ENCODE measurements at regions not wholly inside any gene's neighbourhood (a gene's known extent, or its start where the extent isn't known, plus 50 kb on each side); places are given as distances from the start of the nearest gene placed in this dataset.
"Not testable (repeated sequence)": the region's sequence is repeated elsewhere in the genome, so short reads cannot be mapped to it uniquely, and the experiment has no call there.

DNA sequence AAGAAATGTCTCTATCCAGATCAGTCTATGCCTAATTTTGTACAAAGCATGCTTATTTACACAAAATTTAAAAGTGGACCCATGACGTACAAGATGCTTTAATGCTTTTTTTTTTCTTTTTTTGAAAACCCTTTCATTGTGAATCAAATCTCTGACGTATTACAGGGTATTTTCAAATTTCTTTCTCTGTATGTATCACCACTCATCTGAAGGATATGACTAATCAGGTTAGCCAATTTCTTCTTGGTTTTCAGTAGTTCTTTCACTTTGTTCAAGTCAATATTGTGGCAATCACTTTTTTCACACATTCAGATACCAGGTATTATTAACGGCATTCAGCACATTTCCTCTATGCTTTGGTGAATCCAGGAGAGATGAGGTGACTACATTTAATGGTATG, 685.3 kb downstream of the TRHDE start:
- no peaks in the 10 kb centered on the region for H3K36me3 Mint-ChIP-seq

DNA sequence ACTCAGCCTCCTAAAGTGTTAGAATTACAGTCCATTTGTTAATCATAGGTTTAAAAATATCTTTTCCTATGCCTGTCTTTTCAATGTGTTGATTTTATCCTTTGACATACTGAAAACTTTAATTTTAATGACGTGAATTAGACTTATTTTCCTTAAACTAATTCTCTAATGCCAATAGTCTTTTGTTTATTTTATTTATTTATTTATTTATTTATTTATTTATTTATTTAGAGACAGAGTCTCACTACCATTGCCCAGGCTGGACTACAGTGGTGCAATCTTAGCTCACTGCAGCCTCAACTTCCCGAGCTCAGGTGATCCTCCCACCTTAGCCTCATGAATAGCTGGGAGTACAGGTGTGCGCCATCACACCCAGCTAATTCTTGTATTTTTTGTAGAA, 694.5 kb downstream of the TRHDE start:
- Mint-ChIP-seq H3K36me3 (no peaks in the 10 kb centered on the region), H3K27ac (no peak overlapping the region), H3K9me3 (peaks cover 11 to 14% of the 10 kb centered on the region in 2 donors)
- DNase-seq (ENCODE audit: low spot score in 2 of 2) (no peak), ATAC-seq (no peak)

More for the DNA sequence above, 685.3 kb downstream of the TRHDE start:
- ATAC-seq (no peak), DNase-seq (ENCODE audit: low spot score in 2 of 2) (no peak)
- no peak overlapping the region for H3K27ac Mint-ChIP-seq
- H3K9me3 Mint-ChIP-seq: peaks cover 0 to 11% of the 10 kb centered on the region in 2 donors

DNA sequence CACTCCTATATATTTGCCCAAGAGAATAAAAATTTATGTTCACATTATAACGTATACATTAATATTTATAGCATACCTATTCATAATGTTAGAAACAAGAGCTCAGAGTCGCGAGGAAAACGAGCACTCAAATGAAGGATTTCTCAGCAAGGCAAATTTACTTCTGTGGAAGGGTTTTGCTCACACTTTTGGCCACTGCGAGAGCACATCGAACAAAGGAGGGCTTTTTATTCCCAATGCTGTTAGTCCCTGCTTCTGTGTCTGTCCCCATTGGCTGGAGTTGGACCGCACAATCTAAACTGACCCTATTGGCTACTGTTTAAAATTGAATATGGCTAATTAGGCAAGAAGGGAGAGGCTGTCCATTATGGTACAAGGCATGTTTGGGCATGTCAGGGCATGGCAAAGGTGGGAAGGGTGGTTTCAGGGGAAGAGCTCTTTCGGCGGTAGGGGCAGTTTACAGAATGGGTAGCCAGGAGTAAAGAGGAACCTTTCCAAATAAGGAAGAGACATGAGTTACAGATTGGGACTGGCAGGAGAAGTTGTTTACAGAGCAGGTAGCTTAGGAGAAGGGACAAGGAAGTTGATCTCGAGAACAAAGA, 702.9 kb downstream of the TRHDE start:
- ATAC-seq (no peak), DNase-seq (ENCODE audit: low spot score in 2 of 2) (no peak)
- no peaks in the 10 kb centered on the region for H3K36me3 Mint-ChIP-seq
- peaks cover 17 to 22% of the 10 kb centered on the region in 2 donors for H3K9me3 Mint-ChIP-seq
- no peak overlapping the region for H3K27ac Mint-ChIP-seq

DNA sequence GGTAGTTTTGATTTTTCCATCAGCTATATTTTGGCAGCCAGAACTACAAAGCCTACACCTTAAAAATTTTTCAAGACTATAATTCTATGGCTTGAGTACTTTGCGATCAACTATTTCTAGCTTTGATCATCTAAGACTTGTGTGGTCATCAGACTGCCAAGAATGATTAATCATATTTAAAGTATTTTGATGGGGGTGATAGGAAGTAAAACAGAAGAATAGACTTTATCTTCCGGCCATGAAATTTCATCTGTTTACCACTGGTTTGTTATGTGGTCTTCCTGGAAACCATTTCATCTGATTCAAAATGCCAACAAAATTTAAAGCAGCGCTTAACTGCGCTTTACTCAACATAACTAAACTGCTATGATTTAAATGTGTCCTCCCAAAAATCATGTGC, 706.8 kb downstream of the TRHDE start:
- peaks cover 14 to 27% of the 10 kb centered on the region in 2 donors for H3K9me3 Mint-ChIP-seq
- no peaks in the 10 kb centered on the region for H3K36me3 Mint-ChIP-seq
- H3K27ac Mint-ChIP-seq: no peak overlapping the region
- ATAC-seq: no peak
- no peak for DNase-seq (ENCODE audit: low spot score in 2 of 2)

DNA sequence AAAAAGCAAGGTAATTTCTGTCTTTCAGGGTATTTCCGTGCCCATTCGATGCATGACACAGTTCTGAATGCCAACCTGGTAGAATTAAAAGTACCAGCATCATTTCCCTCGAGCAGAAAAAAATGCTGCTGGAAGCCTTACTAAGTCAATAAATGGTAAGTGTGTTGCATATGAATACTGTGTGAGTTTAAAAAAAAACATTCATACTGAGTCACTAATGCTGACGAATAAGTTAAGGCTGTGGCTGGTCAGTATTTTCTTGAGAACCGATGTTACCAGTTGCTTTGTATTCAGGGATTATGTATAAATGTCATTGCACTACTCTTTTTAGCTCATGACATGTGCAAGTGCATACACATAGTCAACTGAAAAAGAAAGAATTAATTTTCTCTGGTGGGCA, 710.2 kb downstream of the TRHDE start:
- Mint-ChIP-seq H3K36me3 (no peaks in the 10 kb centered on the region), H3K9me3 (peaks cover 13 to 20% of the 10 kb centered on the region in 2 donors), H3K27ac (no peak overlapping the region)
- no peak for DNase-seq (ENCODE audit: low spot score in 2 of 2)
- ATAC-seq: no peak

DNA sequence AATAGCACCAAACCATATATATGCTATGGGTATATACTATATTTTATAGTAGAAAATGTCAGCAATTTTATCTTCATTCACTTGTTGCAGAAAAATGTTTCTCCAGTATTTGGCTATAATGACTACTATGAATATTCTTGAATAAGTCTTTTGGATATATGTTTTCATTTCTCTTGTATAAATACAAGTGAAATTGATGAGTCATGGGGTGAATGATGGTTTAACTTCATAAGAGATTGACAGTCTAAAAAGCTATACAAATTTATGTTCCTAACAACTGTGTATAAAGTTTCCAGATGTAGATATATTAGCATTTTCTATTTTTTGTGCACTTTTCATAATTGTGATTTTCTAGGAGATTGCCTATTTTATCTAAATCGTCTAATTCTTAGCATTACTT, 714.8 kb downstream of the TRHDE start:
- ATAC-seq (no peak), DNase-seq (ENCODE audit: low spot score in 2 of 2) (no peak)
- no peaks in the 10 kb centered on the region for H3K36me3 Mint-ChIP-seq

DNA sequence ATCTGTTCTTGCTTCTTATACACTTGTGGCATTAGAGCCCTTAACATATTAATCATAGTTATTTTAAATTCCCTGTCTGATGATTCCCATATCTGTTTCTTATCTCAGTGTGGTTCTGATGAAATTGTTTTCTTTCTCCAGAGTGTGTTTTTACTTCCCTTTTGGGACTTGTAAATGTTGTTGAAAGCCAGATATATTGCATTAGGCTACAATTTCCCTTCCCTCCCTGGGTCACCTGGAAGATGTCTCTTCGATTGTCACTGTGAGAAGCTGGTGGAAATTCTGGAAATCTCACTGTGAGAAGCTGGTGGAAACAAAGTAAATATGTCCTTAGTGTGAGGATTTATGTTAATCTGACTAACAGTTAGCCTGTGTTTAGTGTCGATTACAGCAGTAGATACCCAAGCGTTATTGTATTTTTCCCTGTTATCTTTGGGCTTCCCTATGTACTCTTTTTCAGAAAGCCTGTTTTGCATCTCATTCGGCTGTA, 717.3 kb downstream of the TRHDE start:
- Mint-ChIP-seq H3K36me3 (no peaks in the 10 kb centered on the region), H3K9me3 (peaks cover 6 to 20% of the 10 kb centered on the region in 2 donors), H3K27ac (no peak overlapping the region)
- ATAC-seq: no peak
- DNase-seq (ENCODE audit: low spot score in 2 of 2): no peak

More for the DNA sequence above, 714.8 kb downstream of the TRHDE start:
- Mint-ChIP-seq H3K27ac (no peak overlapping the region), H3K9me3 (peaks cover 4 to 27% of the 10 kb centered on the region in 2 donors)

DNA sequence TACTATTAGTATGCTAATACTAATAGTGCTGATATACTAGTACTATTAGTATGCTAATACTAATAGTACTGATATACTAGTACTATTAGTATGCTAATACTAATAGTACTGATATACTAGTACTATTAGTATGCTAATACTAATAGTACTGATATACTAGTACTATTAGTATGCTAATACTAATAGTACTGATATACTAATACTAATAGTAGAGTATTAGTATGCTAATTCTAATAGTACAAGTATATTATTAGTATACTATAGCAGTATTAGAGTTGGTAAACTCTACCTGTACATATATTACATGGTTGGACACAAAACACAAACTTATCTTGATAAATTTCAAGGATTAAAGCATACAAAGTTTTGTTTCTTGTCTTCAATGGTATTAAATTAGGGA, 722.9 kb downstream of the TRHDE start:
- not testable (repeated sequence) for H3K9me3 Mint-ChIP-seq; H3K27ac Mint-ChIP-seq; DNase-seq (ENCODE audit: low spot score in 2 of 2); H3K36me3 Mint-ChIP-seq; ATAC-seq

DNA sequence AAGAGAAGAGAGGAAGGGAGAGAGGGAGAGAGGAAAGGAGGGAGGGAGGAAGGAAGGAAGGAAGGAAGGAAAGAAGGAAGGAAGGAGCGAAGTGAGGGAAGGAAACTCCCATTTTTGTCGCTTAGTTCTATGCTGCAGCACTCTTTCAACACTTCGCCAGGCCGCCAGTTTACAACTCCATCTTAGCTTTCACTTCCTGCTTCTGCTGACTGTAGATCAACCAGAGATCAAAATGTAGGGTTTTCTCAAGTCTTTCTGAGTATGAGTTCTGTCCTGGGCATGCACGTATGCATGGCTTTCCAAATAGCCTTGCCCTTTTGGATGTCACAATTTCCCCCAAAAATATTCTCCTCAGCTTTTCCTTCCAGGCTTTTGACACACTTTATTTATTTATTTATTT, 723.4 kb downstream of the TRHDE start:
- Mint-ChIP-seq H3K27ac (no peak overlapping the region), H3K9me3 (peaks cover 6 to 7% of the 10 kb centered on the region in 2 donors), H3K36me3 (no peaks in the 10 kb centered on the region)
- DNase-seq (ENCODE audit: low spot score in 2 of 2) (no peak), ATAC-seq (no peak)

DNA sequence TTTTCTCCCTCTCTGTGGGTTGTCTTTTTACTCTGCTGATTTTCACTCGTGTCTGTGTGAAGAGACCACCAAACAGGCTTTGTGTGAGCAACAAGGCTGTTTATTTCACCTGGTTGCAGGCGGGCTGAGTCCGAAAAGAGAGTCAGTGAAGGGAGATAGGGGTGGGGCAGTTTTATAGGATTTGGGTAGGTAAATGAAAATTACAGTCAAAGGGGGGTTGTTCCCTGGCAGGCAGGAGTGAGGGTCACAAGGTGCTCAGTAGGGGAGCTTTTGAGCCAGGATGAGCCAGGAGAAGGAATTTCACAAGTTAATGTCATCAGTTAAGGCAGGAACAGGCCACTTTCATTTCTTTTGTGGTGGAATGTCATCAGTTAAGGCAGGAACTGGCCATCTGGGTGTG, 729.6 kb downstream of the TRHDE start:
- not testable (repeated sequence) for H3K27ac Mint-ChIP-seq; DNase-seq (ENCODE audit: low spot score in 2 of 2); ATAC-seq; H3K9me3 Mint-ChIP-seq; H3K36me3 Mint-ChIP-seq

DNA sequence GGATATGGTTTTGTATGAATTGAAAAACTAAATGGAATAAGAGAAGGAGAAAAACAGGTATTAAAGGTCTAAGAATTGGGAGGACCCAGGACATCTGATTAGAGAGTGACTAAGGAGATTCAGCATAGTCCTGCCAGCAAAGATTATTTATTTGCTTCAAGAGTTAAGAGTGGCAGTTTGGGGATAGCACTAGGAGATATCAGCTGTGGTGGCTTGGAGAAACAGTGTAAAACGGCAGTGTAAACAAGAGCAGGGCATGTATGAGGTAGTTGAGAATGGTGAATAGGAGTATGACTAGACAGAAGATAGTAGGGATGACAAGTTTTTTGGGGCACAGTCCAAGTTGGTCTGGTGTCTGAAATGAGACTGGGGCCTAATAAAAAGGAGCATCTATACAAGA, 730.3 kb downstream of the TRHDE start:
- ATAC-seq; H3K27ac Mint-ChIP-seq; DNase-seq (ENCODE audit: low spot score in 2 of 2); H3K36me3 Mint-ChIP-seq; H3K9me3 Mint-ChIP-seq: not testable (repeated sequence)

DNA sequence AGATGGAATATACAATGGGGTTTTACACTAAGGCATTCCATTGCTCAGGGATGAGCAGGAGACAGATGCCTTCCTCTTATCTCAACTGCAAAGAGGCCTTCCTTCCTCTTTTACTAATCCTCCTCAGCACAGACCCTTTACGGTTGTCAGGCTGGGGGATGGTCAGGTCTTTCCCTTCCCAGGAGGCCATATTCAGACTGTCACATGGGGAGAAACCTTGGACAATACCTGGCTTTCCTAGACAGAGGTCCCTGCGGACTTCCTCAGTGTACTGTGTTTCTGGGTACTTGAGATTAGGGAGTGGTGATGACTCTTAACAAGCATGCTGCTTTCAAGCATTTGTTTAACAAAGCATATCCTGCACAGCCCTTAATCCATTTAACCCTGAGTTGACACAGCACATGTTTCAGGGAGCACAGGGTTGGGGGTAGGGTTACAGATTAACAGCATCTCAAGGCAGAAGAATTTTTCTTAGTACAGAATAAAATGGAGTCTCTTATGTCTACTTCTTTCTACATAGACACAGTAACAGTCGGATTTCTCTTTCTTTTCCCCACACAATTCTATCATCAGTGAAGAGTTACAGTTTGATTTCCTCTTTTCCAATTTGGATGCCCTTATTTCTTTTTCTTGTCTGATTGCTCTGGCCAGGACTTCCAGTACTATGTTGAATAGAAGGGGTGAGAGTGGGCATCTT, 737.1 kb downstream of the TRHDE start:
- peaks cover 5 to 10% of the 10 kb centered on the region in 2 donors for H3K9me3 Mint-ChIP-seq
- not testable (repeated sequence) for H3K36me3 Mint-ChIP-seq; DNase-seq (ENCODE audit: low spot score in 2 of 2); H3K27ac Mint-ChIP-seq; ATAC-seq

DNA sequence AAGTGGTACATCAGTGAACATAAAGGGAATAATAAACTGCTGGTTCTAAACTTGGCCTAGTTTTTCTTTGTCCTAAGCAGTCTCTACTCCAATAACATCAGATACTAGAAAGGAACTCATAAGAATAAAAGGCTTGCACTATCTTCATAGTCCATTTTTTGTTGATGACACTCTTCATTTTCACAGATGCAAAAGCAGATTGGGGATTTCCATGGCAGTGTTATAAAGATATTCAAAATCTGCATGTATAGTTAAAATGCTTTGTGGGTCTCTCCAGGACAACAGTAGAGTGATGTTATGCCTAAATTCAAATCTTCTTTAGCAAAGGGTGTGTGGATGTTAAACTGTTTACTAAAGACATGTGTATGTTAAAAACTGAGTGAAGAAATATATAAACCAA, 745.8 kb downstream of the TRHDE start:
- no peak for DNase-seq (ENCODE audit: low spot score in 2 of 2)
- ATAC-seq: no peak
- no peak overlapping the region for H3K27ac Mint-ChIP-seq
- peaks cover 12 to 20% of the 10 kb centered on the region in 2 donors for H3K9me3 Mint-ChIP-seq
- H3K36me3 Mint-ChIP-seq: peaks cover 0 to 5% of the 10 kb centered on the region in 2 donors

DNA sequence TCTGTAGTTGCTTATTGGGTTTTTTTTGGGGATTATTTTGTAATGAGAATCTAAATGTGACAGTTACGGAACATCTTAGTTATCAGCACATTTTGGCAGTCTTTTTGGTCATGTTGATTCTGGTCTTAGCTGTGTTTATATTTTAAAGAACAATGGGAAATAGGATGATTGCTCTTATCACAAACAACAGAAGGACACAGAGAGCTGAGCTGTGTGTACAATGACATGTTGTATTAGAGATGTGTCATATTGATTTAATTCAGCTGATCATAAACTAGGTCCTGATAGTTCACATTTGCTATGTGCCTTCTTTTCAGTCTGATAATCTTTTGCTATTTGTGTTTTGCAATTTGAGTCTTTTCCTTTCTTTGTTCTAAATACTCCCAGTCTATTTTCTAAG, 781.7 kb downstream of the TRHDE start:
- Mint-ChIP-seq H3K27ac (no peak overlapping the region), H3K36me3 (no peaks in the 10 kb centered on the region), H3K9me3 (peaks cover 7 to 9% of the 10 kb centered on the region in 2 donors)
- DNase-seq (ENCODE audit: low spot score in 2 of 2) (no peak), ATAC-seq (no peak)

DNA sequence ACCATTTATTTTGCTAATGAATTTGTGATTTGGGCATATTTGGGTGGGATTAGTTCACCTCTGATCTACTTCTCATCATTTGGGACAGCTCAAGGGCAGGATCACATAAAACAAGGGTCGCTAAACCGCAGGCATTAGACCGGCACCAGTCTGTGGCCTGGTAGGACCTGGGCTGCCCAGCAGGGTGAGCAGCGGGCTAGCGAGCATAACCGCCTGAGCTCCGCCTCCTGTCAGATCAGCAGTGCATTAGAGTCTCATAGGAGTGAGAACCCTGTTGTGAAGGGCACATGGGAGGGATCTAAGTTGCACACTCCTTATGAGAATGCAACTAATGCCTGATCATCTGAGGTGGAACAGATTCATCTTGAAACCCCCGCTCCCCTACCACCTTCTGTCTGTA, 785.3 kb downstream of the TRHDE start:
- DNase-seq (ENCODE audit: low spot score in 2 of 2): no peak
- H3K36me3 Mint-ChIP-seq: no peaks in the 10 kb centered on the region
- peaks cover 5 to 13% of the 10 kb centered on the region in 2 donors for H3K9me3 Mint-ChIP-seq
- no peak for ATAC-seq
- no peak overlapping the region for H3K27ac Mint-ChIP-seq

DNA sequence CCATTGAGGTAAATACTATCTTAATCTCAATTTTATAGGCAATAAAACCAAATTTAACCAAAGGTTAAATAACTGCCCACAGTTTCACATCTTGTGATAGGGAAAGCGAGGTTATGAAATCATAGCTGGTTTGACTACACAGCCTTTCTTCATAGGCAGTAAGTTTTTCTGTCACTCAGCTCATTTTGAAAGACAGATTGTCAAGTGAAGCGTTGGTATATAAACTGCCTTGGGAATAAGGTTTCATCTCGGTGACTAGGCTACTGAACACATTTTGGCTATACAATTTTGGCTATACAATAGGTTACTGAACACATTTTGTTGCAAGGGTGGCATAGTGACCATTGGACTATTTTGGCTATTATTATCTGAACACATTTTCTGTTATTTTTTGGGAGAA, 793.7 kb downstream of the TRHDE start:
- no peaks in the 10 kb centered on the region for H3K36me3 Mint-ChIP-seq
- ATAC-seq (no peak), DNase-seq (ENCODE audit: low spot score in 2 of 2) (no peak)
- no peak overlapping the region for H3K27ac Mint-ChIP-seq
- peaks cover 0 to 10% of the 10 kb centered on the region in 2 donors for H3K9me3 Mint-ChIP-seq

DNA sequence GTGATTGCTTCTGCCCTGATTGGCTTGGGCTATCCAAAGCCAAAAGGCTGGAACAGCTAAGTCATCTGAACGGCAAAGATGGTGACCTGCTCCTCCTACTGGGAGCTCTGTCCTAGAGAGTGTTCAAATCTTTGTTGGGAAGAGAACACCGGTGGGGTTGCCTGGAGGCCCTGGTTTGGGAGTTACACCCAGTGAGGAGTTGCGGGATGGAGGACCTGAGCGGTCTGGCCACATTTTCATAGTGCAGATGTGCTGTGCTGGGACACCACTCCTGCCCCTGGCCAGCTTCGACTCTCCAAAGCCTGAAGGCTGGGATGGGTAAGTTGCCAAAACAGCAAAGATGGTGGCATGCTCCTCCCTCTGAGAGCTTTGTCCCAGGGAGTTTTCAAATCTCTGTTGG, 795.4 kb downstream of the TRHDE start:
- Mint-ChIP-seq H3K9me3 (peaks cover 0 to 14% of the 10 kb centered on the region in 2 donors), H3K27ac (no peak overlapping the region), H3K36me3 (no peaks in the 10 kb centered on the region)
- no peak for DNase-seq (ENCODE audit: low spot score in 2 of 2)
- no peak for ATAC-seq

DNA sequence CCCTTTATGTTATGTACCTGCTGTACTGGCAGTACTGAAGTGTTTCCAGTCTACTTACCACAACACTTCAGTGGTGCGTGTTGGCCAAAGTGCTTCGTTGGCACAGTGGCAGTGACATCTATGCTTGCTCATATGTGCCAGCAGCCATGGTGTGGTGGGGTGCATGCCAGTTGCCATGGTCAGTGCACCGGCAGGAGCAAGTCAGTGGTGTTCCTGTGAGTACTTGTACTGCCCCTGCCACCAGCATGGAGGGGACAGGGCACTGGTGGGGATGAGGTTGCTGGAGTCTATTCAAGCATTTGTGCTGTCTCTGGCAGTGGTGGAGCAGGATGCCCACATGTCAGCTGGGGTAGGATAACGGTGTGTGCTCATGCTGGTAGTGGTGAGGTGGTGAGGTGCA, 800.0 kb downstream of the TRHDE start:
- Mint-ChIP-seq H3K27ac (no peak overlapping the region), H3K36me3 (peaks cover 0 to 8% of the 10 kb centered on the region in 2 donors), H3K9me3 (peaks cover 0 to 27% of the 10 kb centered on the region in 2 donors)
- ATAC-seq (no peak), DNase-seq (ENCODE audit: low spot score in 2 of 2) (no peak)

Measured in activated naive CD4-positive, alpha-beta T cell treated with anti-CD3 and anti-CD28 coated beads, Interleukin-2, amount 50 U/mL, for 72 hours (primary cell).